ENCODE measurements at regions not wholly inside any gene's neighbourhood (a gene's known extent, or its start where the extent isn't known, plus 50 kb on each side); places are given as distances from the start of the nearest gene placed in this dataset.
"Not testable (repeated sequence)": the region's sequence is repeated elsewhere in the genome, so short reads cannot be mapped to it uniquely, and the experiment has no call there.

DNA sequence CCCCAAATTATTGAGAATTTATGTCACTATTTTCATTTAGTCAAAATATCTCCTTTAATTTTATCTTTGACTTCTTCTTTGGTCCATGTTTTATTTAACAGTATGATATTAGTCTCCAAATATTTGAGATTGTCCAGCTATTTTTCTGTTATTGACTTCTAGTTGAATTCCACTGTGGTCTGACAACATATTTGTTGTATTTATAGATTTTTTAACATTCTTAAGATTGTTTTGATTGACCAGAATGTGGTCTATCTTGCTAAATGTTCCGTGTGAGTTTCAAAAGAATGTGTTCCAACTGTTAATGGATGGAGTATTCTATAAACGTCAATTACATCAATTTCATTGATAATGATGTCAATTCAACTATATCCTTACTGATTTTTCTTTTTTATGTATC, 1452.1 kb downstream of the SUCLG1 start:
- no peak for DNase-seq

DNA sequence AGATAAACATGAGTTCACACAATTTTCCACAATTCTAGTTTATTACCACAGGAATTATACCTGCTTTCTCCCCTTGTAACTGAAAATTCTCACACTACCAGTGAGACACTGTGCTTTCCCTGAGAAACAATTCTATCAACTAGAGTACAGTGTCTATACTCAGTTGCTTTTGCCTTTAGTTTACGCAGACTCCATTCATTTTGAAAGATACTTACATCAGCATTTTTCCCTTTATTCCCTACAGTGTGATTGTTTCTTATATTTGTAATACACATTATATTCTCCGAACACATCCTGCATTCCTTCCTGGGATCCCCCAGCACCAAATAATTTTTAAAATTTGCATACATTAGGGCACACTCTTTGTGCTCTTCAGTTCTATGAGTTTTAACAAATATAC, 1455.5 kb downstream of the SUCLG1 start:
- no peak for DNase-seq

DNA sequence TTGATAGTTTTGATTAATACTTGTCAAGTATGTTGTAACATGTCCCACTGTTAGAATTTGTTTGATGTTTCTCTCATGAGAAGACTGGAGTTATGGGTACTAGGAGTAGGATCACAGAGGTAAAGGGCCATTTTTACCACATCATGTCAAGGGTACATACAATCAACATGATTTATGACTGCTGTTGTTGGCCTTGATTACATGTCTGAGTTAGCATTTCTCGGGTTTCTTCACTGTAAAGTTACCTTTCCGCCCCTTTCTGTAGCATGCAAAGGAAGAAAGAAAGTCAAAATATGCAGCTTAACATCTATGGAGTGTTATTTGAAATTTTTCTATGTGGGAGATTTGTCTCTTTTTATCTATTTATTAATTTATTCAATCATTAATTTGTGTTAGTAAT, 1456.4 kb downstream of the SUCLG1 start:
- no peak for DNase-seq

DNA sequence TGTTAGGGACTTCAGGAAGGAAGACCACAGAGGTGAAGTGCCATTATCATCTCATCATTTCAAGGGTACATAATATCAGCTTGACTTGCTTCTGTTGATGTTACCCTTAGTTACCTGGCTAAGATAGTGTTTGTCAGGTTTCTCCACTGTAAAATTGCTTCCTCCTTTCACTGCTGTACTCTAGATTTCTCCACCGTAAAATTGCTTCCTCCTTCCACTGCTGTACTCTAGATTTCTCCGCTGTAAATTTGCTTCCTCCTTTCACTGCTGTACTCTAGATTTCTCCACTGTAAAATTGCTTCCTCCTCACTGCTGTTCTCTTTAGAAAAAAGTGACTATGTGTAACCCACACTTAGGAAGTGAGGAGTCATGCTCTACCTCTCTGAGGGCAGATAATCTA, 1460.3 kb downstream of the SUCLG1 start:
- DNase-seq, result no peak

DNA sequence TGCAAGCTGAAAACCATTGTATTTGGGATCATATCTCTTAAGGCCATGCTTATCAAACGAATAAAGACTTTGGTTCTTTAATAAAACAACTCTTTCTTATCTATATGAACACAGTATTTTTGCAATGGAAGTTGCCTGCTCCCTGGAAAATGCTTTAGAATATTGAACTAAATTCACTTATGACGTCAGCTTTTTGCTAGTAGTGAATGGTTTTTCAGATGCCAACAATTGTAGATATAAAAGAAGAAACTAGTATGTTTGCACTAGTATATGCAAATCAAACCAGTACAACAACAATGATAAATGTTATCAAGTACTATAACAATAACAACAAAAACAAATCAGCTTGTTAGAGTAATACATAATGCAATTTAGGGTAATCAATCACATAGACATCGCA, 1462.9 kb downstream of the SUCLG1 start:
- DNase-seq, result no peak

DNA sequence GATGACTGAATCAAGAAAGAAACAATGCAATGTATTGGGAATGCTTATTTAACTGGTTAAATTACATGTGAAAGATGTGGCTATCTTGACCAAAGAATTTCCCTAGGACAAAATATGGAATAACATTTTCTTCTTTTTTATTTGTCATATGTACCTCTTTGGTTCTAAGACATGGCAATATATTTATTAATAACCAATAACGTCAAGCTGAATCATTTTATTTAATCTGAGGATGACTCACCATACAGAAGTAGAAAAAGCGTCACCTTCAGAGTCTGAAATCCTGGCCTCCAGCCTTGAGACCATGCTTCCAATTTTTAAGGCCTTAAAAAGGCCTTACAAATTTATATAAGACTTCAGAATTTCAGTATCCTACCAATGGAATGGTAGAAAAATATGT, 1464.9 kb downstream of the SUCLG1 start:
- no peak for DNase-seq

DNA sequence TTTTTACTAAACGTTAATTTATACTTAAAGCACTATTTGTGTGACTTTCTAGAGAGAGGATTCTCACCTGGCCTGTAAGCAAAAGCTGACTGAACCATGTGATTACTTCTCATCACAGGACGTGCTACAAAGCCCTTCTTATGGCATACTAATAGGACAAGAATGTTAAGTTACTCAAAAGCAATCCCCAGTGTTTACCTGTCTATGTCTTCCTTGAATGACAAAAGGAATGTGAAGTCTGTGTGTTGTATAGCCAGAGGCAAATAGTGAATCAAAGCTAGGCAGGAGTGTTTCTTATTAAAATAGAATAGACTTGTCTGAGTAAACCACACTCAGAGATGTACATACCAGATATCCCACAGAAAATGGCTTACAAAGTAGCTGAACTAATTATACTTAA, 1465.5 kb downstream of the SUCLG1 start:
- no peak for DNase-seq

DNA sequence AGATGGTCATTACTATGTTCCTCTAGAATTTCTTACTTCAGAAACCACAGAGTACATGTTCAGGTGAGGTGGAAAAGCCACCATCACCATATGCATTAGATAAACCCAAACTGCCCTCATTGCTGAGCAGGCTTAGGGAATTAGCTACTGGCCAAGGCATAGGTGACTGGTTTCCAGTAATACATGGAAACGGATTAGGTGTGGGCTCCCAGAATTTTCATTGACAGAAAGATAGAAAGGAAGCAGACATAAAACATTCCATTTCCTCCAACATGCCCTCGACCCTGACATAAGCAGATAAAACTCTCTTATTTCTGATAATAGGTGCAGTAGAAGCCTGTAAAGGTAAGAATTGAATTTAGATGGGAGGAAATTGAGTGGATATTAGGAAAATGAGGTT, 1466.1 kb downstream of the SUCLG1 start:
- no peak for DNase-seq

DNA sequence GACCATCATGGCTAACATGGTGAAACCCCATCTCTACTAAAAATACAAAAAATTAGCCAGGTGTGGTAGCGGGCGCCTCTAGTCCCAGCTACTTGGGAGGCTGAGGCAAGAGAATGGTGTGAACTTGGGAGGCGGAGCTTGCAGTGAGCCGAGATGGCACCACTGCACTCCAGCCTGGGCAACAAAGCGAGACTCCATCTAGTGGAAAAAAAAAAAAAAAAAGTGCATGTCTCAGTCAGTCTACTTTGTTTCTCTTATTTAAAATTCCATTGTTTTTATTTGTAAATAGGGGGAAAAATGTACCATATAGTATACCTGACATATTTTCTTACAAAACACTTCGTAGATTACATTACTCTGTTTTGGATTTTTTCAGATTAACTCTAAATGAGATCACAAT, 1471.4 kb downstream of the SUCLG1 start:
- DNase-seq, result not testable (repeated sequence)

DNA sequence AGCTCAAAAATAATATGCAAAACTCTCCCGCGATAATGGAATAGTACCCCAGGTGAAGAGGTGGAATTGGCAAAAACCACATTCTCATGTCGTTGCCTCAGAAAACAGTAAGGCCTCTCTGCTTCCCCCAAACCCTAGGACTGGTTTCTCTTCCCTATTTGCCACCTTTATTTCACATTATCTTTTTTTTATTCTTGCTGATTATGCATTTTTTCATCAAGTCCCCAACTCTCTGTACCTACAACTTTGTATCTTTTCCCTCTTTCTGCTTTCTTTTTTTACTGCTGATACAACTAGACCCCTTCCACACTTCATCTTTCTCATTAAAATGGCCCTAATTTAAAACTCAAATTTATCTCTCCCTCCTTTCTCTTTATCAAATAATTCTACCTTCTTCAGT, 1472.2 kb downstream of the SUCLG1 start:
- DNase-seq, result no peak

DNA sequence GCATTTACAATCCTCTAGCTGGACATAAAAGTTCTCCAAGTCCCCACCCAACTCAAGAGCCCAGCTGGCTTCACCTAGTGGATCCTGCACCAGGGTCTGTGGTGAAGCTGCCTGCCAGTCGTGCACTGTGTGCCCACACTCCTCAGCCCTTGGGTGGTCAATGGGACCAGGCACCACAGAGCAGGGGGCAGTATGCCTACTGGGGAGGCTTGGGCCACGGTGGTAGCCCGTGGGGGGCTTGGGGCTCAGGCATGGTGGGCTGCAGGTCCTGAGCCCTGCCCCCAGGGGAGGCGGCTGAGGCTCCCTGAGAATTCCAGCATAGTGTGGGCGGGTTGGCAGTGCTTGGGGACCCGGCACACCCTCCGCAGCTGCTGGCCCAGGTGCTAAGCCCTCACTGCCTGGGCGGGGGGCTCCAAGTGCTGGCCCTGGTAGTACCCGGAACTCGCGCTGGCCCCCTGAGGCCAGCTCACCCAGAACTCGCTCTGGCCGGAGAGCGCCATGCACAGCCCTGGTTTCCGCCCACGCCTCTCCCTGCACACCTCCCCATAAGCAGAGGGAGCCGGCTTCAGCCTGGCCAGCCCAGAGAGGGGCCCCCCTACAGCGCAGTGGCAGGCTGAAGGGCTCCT, 1473.4 kb downstream of the SUCLG1 start:
- no peak for DNase-seq

DNA sequence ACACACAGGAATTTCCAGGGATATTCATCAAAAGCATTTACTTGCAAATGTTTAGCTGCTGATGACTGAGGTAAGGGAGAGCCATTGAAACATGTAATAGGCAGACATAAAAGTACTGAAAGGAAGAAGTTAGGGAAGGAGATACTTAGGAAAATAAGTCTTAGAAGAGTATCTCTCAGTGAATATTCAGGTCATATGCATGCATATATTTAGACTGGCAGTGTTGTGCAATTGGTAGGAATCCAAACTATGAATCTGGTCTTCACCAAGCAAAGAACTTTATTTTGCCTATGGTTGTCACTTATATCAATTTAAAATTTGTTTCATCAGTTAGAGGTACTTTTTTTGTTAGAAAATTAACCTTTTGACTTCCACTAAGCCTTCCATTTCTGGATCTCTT, 1490.7 kb downstream of the SUCLG1 start:
- no peak for DNase-seq

DNA sequence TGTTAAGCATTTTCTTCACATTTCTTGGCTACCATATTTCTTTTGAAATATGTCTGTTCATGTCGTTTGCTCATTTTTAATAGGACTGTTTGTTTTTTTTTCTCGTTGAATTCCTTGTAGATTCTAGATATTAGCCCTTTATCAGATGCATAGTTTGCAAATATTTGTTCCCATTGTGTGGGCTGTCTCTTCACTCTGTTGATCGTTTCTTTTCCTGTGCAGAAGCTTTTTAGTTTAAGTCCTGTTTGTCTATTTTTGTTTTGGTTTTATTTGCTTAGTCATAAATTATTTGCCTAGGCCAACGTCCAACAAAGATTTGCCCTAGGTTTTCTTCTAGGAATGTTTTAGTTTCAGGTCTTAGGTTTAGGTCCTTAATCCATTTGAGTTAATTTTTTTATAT, 1494.7 kb downstream of the SUCLG1 start:
- no peak for DNase-seq

DNA sequence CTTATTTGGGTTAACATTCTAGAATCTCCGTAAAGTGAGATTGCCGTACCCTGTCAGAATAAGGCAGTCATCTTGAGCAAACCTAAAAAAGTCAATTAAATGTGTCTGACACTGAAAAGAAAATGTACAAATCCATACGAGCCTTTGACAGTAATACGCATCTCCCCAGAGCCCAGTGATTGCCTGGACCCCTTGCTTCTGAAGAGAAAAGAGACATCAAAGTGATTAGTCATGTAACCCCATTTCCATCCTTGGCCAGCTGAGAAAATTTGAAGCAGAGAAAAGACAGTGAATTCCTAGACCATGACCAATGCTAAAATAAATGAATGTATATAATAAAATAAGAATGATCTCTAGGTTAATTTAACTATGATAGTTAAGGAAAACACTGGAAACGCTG, 1499.4 kb downstream of the SUCLG1 start:
- DNase-seq, result no peak

DNA sequence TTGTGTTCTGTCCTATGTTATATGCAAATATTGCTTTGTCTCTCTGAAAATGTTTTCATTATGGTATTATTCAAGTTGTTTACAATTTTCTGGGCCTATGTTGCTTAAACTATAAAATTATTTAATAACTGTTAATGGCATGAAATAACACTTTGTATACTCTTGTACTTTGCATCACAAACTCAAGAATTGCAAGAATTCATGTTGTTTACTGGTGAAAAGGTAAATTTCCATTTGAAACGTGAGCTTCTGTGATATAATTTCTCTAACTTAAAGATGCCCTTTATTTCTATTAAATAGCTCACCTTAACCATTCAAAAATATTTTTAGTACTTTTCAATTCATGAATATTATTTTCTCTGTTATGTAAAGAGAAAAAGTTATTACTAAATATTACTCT, 1504.2 kb downstream of the SUCLG1 start:
- DNase-seq, result no peak

DNA sequence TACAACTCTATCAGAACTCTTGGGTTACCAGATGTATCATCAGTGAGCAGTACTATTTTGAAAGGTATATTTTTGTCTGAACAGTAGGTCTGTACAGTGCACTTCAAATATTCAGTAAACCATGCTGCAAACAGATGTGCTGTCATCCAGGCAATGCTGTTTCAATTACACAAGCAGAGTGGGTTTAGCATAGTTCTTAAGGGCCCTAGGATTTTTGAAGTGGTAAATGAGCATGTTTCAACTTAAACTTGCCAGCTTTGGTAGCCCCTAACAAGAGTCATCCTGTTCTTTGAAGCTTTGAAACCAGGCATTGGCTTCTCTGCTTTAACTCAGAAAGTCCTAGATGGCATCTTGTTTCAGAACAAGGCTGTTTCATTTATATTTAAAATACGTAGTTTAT, 1519.9 kb downstream of the SUCLG1 start:
- DNase-seq, result no peak

DNA sequence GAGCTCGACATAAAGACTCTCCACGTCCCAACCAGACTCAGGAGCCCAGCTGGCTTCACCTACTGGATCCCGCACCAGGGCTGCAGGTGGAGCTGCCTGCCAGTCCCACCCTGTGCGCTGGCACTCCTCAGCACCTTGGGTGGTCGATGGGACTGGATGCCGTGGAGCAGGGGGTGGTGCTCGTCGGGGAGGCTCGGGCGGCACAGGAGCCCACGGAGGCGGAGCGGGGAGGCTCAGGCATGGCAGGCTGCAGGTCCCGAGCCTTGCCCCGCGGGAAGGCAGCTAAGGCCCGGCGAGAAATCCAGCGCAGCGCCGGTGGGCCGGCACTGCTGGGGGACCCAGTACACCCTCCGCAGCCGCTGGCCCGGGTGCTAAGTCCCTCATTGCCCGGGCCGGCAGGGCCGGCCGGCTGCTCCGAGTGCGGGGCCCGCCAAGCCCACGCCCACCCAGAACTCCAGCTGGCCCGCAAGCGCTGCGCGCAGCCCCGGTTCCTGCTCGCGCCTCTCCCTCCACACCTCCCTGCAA, 1520.7 kb downstream of the SUCLG1 start:
- DNase-seq, result not testable (repeated sequence)

DNA sequence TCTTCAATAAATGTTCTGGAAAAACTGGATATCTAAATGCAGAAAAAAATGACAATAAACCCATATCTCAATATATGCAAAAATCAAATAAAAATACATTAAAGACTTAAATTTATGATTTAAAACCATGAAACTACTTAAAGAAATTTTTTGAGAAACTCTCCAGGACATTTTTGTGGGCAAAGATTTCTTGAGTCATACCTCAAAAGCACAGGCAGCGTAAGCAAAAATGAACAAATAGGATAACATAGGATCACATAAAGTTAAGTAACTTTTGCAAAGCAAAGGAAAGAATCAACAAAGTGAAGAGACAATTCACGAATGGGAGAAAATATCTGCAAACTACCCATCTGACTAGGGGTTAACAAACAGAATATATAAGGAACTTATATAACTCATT, 1545.5 kb downstream of the SUCLG1 start:
- no peak for DNase-seq

DNA sequence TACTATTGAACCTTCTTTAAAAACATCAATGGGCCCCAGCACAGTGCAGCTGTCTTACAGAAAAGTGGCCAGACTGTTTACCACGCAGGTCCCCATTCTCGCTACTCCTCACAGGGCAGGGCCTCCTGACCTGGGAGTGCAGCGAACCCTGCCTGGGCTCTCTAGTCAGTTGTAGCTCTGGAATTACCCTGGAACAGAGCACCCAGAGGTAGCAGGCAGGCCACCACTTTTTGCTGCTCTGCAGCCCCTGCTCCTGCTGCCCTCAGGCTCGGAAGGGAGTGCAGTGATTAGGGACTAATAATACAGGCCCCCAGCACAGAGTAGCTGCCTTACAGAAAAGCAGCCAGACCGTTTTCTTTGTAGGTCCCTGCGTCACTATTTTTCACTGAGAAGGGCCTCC, 1563.0 kb downstream of the SUCLG1 start:
- DNase-seq, result no peak

DNA sequence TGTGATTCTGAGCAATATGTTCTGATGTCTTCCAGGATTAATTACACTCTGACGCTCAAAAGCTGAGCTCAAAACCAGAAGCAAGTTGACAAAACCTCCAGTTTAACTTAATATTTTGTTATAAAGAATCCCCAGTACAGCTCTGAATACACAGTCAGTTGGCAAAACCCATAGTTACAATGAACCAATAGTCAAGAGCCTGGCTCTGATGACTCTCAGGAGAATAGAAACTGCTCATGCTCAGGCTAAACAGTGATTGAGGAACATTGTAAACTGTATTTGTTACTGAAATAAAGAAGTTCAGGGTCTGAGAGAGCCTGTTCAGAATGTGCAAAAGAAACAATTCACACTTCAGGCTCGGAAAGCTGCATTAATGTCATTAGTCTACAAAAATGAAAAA, 1565.9 kb downstream of the SUCLG1 start:
- DNase-seq, result no peak

DNA sequence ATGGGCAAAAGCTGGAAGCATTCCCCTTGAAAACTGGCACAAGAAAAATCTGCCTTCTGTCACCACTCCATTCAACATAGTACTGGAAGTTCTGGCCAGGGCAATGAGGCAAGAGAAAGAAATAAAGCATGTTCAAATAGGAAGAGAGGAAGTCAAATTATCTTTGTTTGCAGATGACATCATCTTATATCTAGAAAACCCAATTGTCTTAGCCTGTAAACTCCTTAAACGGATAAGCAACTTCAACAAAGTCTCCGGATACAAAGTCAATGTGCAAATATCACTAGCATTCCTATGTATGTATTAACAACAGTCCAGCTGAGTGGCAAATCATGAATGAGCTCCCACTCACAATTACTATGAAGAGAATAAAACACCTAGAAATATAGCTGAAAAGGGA, 1579.3 kb downstream of the SUCLG1 start:
- no peak for DNase-seq

DNA sequence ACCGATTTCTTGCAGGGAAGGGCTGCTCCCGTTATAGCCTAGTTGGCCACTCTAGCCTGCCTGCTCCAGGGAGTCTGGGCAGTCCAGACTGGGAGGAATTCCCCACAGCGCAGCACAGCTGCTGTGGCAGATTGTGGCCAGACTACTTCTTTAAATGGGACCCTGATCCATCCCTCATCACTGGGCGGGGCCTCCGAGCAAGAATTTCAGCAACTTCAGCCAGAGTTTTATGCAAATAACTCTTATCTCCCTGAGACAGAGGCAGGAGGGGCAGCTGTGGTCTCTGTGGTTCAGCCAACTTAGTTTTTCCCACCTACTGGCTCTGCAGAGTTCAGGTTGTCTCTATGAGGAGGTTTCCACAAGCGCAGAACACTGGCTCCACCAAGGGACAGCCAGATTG, 1583.2 kb downstream of the SUCLG1 start:
- DNase-seq, result no peak

DNA sequence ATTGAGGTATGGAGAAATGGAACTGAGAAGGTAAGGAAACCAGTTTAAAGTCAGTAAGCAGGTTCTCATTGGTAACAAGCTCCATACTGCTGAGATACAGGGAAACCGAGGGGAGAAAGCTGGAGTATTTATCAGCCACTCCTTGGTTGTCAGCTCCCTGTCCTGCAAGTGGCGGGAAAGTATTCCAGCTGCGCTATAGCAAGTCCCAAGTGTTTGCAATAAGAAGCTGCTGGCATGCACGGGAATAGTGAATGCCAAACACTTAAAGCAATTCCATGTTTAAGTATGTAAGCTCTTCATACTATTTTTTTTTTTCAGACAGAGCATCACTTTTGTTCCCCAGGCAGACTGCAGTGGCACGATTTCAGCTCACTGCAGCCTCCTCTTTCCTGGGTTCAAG, 1601.1 kb downstream of the SUCLG1 start:
- DNase-seq, result no peak

DNA sequence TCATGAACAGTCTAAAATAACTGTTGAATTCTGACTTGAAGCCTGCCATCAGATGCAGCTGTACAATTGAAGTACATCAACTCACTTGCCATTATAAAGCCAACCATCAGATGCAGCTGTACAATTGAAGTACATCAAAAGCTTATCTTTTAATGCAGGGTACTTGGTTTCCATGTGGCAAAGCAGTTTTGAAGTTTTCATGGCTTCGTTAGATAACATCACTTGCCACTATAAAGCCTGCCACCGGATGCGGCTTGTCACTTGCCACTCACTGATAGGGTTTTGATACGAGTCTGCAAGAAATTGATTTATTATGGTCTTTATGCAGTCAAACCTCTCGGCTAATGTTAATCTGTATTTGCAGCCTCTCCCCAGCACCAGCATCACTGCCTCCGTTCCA, 1605.8 kb downstream of the SUCLG1 start:
- no peak for DNase-seq

DNA sequence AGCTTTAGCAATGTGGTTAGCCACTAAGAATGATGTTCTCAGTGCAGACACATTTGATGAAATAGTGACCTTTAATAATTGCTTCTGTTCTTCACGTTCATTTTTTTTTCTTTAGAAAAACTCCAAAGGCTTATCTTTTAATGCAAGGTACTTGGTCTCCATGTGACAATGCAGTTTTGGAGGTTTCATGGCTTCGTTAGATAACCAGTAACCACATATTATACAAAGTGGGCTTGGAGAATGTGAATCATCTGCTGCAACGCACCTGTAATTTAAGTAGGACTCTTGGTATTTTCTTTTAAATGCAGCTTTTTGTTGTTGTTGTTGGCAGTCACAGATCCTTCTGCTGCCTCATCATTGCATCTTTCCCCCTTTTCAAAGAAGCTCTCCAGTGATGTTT, 1606.3 kb downstream of the SUCLG1 start:
- no peak for DNase-seq

DNA sequence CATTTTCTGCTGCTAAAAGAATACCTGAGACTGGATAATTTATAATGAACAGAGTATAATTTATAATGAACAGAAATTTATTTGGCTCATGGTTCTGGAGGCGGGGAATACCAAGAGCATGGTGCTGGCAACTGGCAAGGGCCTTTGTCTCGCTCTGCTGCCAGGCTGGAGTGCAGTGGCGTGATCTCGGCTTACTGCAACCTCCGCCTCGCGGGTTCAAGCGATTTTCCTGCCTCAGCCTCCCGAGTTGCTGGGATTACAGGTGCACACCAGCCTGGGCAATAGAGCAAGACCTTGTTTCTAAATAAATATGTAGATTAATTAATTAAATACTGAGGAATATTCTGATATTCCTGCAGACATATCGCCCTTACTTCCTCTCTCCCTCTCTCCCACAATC, 1610.8 kb downstream of the SUCLG1 start:
- no peak for DNase-seq
